DND-41 (cell line): ENCODE measurements at regions not wholly inside any gene's neighbourhood (a gene's known extent, or its start where the extent isn't known, plus 50 kb on each side); places are given as distances from the start of the nearest gene placed in this dataset.

Experiments used
- ATAC-seq: fragments of 200-7000 bp; cut with Tn5 transposase; 3 replicates; pipeline ENCODE4 v1.9.1; 2021; ENCODE audit warnings: low read depth; ENCODE audit not compliant: insufficient read depth
- DNase-seq: peaks from one replicate; pipeline ENCODE4 v3.0.0-alpha.2; 2020
- H2AFZ ChIP-seq: 2 replicates; pipeline ENCODE4 v1.6.0; 2012; ENCODE audit warnings: low read depth, low read length
- H3K27ac ChIP-seq: 2 replicates; pipeline ENCODE4 v1.5.1; 2012; ENCODE audit warnings: low read length, inconsistent platforms
- H3K27me3 ChIP-seq: fragments of 200-600 bp; sonication (generic); 2 replicates; pipeline ENCODE4 v1.6.0; 2012; ENCODE audit warnings: low read length, mild to moderate bottlenecking, inconsistent platforms; ENCODE audit not compliant: insufficient read depth, poor library complexity
- H3K36me3 ChIP-seq: 2 replicates; pipeline ENCODE4 v1.5.1; 2012; ENCODE audit warnings: low read length, inconsistent platforms; ENCODE audit not compliant: insufficient read depth
- H3K4me1 ChIP-seq: 2 replicates; pipeline ENCODE4 v1.5.1; 2012; ENCODE audit warnings: mild to moderate bottlenecking, low read length; ENCODE audit not compliant: insufficient read depth
- H3K4me2 ChIP-seq: 2 replicates; pipeline ENCODE4 v1.6.0; 2012; ENCODE audit warnings: mild to moderate bottlenecking, moderate library complexity, low read length, inconsistent platforms; ENCODE audit not compliant: insufficient read depth
- H3K4me3 ChIP-seq, 2 experiments: fragments of 200-600 bp in 1 of 2; shearing (Covaris generic) in 1 of 2; 2 replicates each; pipeline ENCODE4 v1.5.1; 2012 to 2016; ENCODE audit warnings: inconsistent platforms in 2 of 2, low read length in 2 of 2, mild to moderate bottlenecking in 2 of 2, low read depth in 1 of 2, moderate library complexity in 1 of 2
- H3K79me2 ChIP-seq: 2 replicates; pipeline ENCODE4 v1.6.0; 2012; ENCODE audit warnings: low read length, inconsistent platforms; ENCODE audit not compliant: insufficient read depth
- H3K9ac ChIP-seq: 2 replicates; pipeline ENCODE4 v1.6.0; 2012; ENCODE audit warnings: low read depth, mild to moderate bottlenecking, inconsistent platforms, low read length, moderate library complexity
- H3K9me3 ChIP-seq: 2 replicates; pipeline ENCODE4 v1.5.1; 2012; ENCODE audit warnings: low read length, moderate library complexity, mild to moderate bottlenecking, inconsistent platforms; ENCODE audit not compliant: insufficient read depth, severe bottlenecking
- H4K20me1 ChIP-seq: 2 replicates; pipeline ENCODE4 v1.6.0; 2012; ENCODE audit warnings: low read length; ENCODE audit not compliant: insufficient read depth
- EZH2 ChIP-seq: IDR thresholded peaks from 3 replicates; pipeline ENCODE4 v1.6.1; 2012; ENCODE audit warnings: borderline replicate concordance, low read depth, mild to moderate bottlenecking, moderate library complexity, low read length, inconsistent platforms; ENCODE audit not compliant: severe bottlenecking
- TF ChIP-seq, protein P1 (sequence below): IDR thresholded peaks from 2 replicates; pipeline ENCODE4 v1.5.1; 2012; ENCODE audit warnings: borderline replicate concordance, low read length, moderate library complexity, mild to moderate bottlenecking; ENCODE audit not compliant: poor library complexity, severe bottlenecking; ENCODE audit errors: extremely low read depth

DNA sequence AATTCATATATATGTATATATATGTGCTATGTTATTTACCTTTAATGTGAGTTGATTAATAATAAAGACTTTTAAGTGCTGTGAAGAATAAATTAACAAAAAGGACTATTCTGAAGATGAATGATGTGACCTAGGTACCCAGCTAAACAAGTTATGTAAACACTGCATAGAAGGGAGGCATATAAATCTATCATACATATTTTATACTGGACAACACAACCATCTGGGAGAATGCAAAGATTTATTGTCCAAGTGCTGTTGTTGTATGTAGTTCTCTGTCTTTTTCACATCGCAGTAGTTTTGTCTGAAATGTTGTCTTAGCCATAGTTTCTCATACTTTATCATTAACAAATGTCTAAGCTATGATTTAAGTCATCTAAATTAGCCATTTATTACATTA lies 337.6 kb downstream of the PCDH18 start:
- Histone ChIP-seq H3K4me2 (no peak overlapping the region), H3K27ac (no peak overlapping the region), H3K27me3 (no peaks in the 10 kb centered on the region), H4K20me1 (no peaks in the 10 kb centered on the region), H3K4me3 (no peak overlapping the region), H3K9ac (no peak overlapping the region), H3K9me3 (no peaks in the 10 kb centered on the region), H2AFZ (no peak overlapping the region), H3K4me1 (no peaks in the 10 kb centered on the region), H3K79me2 (no peaks in the 10 kb centered on the region), H3K36me3 (no peaks in the 10 kb centered on the region)
- no peak for ATAC-seq
- no peak for DNase-seq
- no peak for TF ChIP-seq EZH2
- TF ChIP-seq, protein P1, sequence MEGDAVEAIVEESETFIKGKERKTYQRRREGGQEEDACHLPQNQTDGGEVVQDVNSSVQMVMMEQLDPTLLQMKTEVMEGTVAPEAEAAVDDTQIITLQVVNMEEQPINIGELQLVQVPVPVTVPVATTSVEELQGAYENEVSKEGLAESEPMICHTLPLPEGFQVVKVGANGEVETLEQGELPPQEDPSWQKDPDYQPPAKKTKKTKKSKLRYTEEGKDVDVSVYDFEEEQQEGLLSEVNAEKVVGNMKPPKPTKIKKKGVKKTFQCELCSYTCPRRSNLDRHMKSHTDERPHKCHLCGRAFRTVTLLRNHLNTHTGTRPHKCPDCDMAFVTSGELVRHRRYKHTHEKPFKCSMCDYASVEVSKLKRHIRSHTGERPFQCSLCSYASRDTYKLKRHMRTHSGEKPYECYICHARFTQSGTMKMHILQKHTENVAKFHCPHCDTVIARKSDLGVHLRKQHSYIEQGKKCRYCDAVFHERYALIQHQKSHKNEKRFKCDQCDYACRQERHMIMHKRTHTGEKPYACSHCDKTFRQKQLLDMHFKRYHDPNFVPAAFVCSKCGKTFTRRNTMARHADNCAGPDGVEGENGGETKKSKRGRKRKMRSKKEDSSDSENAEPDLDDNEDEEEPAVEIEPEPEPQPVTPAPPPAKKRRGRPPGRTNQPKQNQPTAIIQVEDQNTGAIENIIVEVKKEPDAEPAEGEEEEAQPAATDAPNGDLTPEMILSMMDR: no peak

DNA sequence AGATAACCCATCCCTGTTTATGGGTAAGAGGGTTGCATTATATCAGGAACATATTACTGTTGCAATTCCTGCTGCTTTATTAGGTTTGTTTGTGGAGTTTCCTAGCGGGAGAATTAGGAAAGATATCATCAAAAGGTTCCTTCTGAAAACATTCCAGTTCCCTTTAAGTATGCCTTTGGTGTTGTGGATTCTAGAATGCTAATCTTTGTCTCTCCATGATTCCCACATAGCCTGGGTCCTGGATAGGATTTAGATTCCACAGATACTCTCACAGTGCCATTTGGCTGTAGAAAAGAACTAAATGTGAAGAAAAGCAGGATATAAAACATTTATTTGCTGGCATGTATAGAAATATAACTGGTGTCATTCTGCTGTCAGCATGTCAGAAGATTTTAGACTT lies 338.7 kb downstream of the PCDH18 start:
- DNase-seq: no peak
- Histone ChIP-seq H3K9ac (no peak overlapping the region), H3K27me3 (no peaks in the 10 kb centered on the region), H3K4me3 (no peak overlapping the region), H3K4me2 (no peak overlapping the region), H4K20me1 (no peaks in the 10 kb centered on the region), H3K79me2 (no peaks in the 10 kb centered on the region), H3K27ac (no peak overlapping the region), H3K9me3 (no peaks in the 10 kb centered on the region), H2AFZ (no peak overlapping the region), H3K4me1 (no peaks in the 10 kb centered on the region), H3K36me3 (no peaks in the 10 kb centered on the region)
- ATAC-seq: no peak
- TF ChIP-seq, protein P1: no peak
- TF ChIP-seq EZH2: no peak

DNA sequence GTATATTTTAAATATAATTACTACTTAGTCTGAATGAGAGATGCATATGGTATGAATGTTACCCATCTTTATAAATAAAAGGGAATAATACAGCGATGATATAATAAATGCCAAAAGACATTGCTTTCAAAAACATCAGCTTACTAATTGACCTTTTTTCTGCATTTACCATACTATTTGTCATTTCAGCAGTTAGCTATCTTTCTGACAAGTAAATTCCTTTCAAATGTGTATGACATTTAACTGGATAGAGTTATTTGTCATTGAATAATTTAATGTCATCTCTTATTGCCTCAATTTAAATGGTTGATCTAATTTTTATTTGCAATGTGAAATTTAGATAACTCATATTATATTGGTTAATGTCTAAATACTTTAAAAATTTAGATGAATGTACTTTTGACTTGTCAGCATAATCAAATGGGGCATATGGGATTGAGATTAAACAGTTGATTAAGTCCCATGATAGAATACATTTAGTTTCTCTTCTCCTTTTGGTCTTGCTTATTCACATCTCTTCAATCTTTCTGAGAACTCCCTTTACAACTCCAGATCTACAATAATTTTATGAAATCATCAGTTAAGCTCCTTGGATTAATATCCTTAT lies 350.9 kb downstream of the PCDH18 start:
- H4K20me1 ChIP-seq: no peaks in the 10 kb centered on the region
- H3K79me2 ChIP-seq: no peaks in the 10 kb centered on the region
- ATAC-seq (no peak), DNase-seq (no peak)
- H3K4me1 ChIP-seq: no peaks in the 10 kb centered on the region
- no peak overlapping the region for H2AFZ ChIP-seq
- no peak overlapping the region for H3K27ac ChIP-seq
- H3K27me3 ChIP-seq: no peaks in the 10 kb centered on the region
- no peaks in the 10 kb centered on the region for H3K9me3 ChIP-seq
- no peak overlapping the region for H3K4me3 ChIP-seq
- no peaks in the 10 kb centered on the region for H3K36me3 ChIP-seq
- H3K4me2 ChIP-seq: no peak overlapping the region
- no peak overlapping the region for H3K9ac ChIP-seq
- TF ChIP-seq EZH2: no peak
- TF ChIP-seq, protein P1: no peak
